HG03280 (cell line): ENCODE measurements at regions not wholly inside any gene's neighbourhood (a gene's known extent, or its start where the extent isn't known, plus 50 kb on each side); places are given as distances from the start of the nearest gene placed in this dataset.

Experiments
- ATAC-seq: cut with Tn5 transposase; IDR thresholded peaks from one replicate; pipeline ENCODE4 v1.9.1; 2021; ENCODE audit warnings: mild to moderate bottlenecking, moderate library complexity; ENCODE audit not compliant: unreplicated experiment

DNA sequence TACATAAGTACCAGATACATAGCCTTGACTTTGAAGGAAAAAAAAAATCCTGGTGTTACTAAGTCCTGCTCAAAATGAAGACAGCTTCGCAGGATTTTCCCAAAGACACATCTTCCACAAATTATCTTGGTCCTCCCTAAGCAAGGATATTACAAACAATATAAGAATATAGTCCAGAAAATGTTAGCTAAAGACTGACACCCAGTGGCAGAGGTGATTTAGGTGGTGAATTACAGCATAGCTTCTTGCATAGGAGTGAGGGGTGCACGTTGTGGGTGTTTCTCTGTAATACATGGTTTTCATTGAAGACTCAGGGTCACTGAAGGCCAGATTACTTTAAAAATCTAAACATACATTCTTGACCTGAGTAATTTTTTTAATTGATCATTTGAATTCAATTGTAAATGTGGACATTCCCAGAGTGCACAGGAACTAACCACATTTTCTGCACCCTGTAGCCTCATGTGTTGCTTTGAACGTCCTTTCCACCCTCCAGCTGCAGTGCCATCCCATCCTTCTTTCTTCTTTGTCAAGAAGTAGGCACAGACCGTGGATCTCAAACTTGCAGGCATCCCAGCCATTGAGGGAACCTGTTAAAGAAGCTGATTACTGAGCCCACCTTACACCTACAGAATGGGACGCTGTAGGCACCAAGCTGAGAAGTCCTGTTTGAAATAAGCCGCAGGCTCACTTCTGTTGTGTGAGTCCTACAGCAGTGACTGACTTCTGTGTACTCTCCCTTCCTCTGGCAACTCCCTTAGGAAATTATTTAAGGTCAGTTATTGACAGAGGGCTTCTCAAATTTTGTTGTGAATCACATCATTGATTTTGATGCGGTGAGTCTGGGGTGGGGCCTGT lies 102.6 kb downstream of the PERP start:
- ATAC-seq: no peak

DNA sequence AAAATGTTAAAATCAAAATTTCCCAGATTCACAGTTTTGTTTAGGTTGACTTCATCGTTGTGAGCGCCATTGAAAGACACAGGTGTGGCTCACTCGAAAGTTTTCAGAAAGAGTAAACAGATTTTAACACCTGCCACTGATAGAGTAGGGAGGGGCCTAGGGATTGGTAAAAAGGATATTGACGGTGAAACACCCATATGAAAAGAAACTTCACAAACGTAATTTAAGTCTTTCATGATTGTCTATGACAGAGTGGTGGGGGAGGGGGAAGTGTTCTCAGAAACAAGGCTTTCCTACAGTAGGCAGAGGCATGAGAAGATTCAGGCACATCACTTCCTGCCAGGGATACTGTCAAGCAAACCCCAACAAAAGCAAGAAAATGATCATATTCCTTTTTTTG lies 101.4 kb downstream of the PERP start:
- no peak for ATAC-seq

DNA sequence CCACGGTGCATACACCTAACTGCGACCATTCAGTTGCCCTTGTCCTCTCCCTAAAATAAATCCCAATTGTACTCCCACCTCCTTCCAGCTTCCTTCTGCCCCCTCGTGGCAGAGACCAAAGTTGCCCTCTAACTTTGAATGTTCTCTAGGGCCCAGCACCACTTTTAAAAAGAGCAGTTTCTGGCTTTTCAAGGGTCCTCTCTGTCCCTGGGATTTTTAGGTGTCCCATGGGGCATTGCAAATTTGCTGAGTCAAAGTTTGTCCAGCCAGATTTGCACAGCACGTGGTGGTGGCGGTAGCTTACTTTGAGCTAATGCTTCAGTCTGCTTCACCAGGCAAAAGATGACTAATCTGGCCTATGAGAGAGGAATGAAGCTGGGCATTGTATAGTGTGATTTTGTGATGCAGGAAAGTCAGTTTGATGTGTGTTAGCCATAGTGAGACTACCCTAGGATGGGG lies 100.2 kb downstream of the PERP start:
- no peak for ATAC-seq

DNA sequence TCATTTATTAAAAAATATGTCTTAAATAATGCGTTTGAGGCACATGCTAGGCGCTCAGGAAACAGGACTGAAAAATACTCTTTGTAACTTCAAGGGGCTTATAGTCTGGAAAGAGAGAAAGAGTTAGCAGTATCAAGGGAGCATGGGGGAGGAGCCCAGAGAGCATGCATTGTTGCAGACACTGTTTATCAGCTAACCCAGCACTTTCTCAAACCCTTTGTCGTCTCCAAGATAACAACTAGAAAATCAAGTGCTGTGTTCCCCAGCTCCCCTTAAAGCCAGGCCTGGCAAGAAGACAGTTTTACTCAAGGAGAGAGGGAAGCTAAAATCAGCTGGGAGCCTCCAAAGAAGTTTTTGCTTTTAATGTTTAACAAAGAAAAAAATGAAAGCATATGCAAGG lies 98.4 kb downstream of the PERP start:
- no peak for ATAC-seq

DNA sequence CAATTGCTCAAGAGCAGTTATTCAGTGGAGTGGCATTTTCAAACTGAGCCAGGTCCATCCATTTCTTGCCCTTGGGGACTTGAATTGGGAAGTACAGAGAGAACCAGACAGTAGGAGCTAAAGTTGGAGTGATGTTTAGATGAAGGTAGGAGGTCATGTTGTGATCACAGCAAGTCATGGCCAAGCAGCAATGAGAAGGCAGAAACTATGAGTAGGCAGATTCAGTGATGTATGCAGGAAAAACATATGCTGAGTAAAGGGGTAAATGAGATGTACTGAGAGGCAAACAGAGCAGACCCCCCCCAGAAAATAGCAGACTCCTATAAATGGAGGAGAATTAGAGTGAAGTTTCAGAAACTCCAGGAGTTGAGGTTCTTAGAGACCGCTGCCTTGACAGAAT lies 95.8 kb downstream of the PERP start:
- no peak for ATAC-seq

DNA sequence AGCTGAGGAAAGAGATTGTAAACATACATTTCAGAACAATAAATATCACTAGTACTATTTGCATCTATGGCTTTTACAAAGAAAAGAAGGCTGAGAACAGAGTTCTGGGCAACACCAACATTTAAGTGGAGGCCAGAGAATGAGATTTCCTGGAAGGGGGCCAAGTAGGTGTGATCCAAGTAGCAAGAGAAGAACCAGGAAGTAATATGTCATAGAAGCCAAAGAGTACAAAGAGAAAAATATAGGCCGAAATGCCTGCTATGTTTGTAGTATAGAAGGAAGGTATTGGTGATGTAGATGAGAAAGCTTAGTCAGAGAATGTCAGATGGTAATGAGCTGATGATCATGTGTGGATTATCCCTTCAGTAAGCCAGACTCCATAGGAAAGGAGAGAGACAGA lies 94.5 kb downstream of the PERP start:
- ATAC-seq: no peak

DNA sequence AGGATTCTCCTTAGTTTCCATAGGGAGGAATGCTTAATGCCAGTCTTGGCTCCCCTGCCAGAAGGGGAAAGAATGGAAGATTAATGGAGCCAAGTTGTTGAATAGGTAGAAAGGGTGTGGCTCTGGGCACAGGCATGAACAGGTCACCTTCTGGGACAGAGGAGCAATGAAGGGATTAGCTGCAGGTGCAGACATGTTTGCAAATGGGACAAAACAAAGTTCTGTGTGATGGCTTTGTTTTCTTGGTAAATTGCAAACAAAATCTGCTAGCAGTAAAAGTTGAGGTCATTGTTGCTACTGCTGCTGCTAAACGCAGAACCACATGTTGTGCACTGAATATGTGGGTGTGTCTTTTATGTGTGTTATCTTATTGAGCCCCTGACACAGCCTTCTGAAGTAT lies 93.3 kb downstream of the PERP start:
- no peak for ATAC-seq

DNA sequence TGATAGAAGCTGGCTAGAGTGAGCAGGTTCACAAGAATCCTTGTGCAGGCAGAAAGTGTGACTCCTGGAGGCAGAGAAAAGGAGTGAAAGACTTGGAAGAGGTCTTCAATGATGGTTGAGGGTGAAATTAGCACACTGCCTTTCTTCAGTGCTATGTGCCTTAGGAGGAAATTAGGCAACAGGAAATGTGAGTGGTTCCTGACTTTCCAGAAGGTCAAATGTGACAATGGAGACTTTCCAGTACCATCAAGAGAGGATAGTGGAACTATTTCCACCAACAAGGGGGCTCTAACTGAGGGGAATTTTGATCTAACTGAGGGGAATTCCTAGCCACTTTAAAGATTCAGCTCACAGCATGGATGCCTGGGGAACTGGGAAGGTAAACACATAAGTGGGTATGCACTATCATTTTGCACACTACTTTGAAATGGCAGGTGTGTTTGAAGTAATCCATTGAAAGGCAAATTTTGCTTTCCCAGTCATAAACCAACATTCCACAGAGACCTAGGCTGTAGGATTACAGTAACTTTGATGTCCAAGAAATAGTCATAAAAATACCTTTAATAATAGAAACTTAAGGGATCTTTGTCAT lies 90.0 kb downstream of the PERP start:
- no peak for ATAC-seq

DNA sequence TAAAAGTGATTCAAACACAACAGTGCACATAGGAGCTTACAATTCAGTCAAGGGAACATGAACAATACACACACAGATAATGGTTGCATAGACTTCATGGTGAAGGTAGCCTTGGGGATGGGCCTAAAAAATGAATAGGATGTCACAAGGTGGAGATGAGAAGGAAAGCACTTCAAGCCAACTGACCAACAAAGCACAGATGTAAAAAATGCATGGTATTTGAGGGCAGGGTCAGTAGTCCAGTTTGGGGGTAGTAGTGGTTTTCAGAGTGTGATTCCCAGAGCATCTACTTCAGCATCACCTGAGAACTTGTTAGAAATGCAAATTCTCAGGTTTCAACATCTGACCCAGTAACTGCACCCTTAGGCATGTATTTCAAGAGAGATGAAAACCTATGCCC lies 88.9 kb downstream of the PERP start:
- no peak for ATAC-seq

DNA sequence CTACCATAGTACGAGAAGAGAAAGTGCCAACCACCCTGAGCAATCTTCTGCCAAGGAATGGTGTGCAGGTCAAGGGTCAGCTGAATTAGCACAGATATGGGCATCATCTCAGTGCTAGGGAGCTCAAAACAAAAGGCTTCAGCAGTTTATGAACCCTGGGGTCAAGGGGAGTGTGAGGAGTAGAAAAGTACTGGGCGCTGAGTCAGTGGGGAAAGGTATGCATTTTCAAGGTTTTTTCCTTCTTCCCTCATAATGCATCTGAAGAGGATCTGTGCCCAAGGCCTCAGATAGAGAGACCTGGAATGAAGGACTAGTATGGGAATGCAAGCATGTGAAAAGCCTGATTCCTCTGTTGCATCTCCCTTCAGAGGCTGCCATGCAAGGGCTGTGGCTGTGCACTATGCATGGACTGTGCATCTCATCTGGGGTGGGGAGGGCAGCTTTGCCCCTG lies 81.7 kb downstream of the PERP start:
- ATAC-seq: no peak

DNA sequence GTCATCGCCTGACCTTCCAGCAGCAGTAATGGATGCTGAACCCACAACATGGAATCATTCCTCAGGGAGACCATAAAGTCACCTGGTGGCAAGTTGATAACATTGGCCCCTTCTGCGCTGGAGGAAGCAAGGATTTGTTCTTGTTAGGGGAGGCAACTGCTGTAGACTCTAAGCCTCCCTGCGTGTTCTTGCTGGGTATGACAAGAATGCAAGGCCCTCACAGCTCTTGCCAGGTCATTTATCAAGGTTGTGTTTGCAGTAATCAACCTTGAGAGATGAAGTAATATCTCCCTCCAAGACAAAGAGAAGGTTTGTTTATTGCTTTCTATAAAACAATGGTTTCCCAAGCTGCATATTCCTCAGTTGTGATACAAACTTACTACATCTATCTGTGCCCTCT lies 80.9 kb downstream of the PERP start:
- ATAC-seq: no peak

DNA sequence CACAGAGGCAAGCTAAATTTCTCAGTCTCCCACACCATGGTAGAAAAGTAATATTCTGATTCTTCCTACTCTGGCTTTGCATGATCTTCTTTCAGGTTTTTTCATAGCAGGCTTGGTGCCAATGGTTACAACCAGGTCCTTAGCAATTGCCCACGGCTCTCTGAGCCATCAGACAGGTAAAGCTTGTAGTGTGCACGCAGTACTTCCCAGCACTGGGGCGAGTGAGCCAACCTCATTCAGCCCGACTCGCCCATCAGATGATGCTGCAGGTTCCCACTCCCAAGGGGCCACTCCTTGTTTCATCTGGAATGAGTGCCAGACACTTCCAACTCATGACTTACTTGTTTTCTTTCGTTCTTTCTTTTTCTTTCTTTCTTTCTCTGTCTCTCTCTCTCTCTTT lies 78.3 kb downstream of the PERP start:
- no peak for ATAC-seq

DNA sequence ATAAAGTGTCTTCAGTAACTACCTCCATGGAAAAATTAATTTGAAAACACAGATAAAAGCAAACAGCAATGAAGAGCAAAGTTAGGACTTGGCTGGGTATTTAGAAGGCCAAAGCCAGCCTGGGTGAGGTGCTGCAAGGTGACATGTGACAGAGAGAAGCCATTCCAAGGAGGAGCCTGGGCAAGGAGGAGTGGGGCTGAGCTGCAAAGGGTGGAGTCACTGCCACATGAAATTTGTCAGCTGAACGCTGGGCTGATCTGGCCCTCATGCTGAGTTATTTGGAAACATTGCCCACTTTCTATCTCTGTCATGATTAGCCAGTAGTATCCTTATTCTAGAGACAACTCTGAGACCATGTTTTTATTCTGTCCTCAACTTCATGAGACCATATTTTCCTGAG lies 76.3 kb downstream of the PERP start:
- no peak for ATAC-seq

DNA sequence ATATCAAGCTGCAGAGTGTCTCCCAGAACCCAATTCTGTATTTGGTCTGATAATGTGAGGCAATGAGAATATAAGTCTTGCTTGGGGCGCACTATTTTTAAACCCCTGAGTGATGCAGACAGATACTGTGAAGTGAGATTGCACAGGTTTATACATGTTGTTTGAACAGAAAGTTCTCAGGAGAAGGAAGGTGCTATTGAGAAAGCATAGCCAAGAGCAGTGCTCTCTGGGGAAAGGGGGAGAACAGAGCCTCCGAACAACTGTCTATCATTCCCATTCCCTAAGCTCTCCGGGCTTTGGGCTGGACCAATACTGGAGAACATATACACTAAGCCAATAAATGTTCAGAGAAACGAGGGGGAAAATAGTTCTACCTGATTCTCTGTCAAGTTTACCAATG lies 75.8 kb downstream of the PERP start:
- no peak for ATAC-seq

DNA sequence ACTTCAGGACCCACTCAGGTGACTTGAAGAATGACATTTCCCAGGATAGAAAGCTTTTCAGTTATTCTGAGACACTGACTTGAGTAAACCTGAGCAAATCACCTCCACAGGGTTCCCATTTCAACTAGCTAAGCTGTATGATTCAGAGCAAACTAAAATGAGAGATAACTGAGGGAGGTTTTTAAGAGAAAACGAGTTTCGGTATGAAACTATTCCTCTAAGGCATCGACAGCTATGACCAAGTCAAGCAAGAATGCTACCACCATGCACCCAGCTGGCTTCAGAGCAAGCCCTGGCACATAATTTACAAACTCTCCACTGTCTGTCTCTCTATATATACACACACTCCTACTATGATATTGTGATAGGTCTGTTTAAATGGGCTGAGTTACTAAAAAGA lies 75.4 kb downstream of the PERP start:
- no peak for ATAC-seq

DNA sequence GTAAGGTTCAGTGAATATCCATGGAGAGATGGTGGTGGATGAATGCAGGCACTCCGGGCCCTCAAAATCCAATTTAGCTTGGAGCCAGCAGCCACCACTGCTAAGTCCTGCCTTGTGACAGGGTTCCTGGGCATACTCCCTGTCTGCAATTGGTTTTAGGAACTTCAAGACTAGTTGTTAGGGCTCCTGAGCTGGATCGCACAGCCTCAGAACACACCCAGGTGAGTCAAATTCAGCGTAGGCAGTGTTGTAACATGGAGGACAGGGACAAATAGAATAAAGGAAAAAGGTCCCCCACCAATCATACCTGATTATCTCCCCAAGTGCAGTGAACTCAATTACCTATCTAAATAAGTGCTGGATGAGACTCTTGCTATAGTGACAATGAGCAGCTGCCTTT lies 74.6 kb downstream of the PERP start:
- ATAC-seq: no peak

DNA sequence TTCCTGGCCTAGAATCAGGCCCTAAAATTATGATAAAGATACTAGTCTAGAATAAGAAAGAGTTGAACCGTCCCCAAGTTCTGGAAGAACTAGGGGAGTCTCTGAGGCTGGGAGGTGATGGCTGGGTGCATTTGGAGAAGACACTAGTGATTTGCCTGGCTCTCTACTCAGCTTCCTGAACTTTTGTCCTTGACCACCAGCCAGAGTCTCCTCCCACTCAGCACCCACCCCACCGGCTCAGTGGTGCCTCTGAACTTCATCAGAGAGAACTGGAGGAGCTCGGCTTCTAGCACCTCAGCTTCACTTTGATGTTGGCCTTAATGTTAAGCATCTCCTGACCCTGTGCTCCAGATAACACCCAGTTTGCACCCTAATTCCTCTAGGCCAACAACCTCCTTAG lies 73.0 kb downstream of the PERP start:
- no peak for ATAC-seq

DNA sequence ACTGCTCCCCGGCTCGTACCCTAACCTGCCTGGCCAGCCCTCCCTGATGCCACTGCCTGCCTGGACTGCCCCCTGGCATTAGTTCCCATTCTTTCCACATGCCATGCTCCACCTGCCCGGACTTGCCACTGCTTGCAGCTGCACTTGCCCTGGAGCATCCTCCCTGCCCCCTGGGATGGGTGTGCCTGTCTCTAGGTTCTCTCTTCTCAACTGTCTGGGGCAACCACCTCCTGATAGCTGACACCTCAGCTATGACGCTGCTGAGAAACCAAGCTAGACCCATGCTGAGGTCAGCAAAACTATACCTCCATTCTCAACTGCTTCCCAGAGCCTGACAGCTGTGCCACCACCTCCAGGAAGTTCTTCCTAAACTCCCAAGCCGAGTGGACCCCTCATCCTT lies 72.1 kb downstream of the PERP start:
- ATAC-seq: no peak

DNA sequence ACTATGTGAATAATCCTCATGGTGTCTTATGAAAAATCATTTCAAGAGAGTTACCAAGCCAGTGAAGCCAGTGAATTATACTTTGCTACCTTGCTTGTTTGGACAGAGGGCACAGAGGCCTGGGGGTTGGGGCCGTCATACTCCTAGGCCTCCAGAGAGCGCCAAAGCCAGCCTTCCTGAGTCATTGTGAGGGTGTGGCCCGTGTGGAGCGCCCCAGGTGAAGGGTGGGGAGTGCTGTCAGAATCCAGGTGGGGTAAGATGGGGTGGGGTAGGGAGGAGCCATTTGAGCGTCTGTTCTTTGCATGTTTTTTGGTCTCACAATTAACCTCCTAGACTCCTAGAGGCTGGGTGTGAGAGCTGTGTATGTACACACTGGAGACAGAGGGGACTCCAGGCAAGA lies 71.1 kb downstream of the PERP start:
- ATAC-seq: no peak

DNA sequence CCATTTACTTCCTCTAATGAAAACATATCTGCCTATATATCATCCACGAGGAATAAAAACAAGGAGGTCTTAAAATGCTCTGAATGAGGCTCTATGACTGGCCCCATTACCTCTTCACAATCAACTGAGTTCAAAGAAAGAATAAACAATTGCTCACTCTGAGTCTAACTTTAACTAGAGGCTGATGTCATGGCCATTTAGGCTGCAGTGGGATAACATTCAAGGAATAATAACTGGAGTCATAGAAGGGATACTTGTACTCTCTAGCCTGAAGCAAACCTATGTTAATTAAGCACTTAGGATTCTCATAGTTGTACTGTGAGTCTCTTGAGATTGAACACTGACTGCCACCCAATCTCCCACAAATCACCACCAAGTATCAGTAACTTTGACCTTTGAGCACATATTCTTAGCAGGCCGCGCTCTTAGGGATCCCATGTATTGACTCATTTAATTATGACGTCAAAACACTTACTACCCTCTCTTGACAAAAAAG lies 70.2 kb downstream of the PERP start:
- no peak for ATAC-seq

DNA sequence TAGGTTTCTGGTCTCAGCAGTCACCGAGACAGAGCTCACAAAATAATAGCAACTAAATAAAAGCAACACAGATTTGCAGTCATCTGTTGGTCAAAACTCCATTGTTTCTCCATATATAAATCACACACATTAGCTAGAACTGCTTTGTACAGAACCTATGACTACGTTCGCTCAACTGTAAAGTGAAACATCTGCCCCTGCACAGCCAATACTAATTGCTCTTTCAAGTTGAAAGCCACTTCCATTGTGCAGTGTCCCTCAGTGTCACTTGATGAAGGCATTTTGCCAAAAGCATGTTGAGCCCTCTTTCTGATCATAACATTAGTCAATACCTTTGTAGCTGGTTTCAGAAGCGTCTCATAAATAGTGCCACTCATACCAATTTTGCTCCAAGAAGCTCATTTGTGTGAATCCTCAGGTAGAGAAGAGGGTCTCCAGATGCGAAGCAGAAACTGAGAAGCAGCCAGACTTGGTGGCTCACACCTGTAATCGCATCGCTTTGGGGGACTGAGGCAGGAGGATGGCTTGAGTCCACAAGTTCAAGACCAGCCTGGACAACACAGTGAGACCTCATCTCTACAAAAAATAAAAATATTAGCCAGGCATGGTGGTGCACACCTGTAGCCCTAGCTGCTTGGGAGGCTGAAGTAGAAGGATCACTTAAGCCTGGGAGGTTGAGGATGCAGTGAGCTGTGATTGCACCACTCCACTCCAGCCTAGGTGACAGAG lies 68.9 kb downstream of the PERP start:
- ATAC-seq: no peak
